SK-N-SH (cell line): ENCODE measurements at regions not wholly inside any gene's neighbourhood (a gene's known extent, or its start where the extent isn't known, plus 50 kb on each side); places are given as distances from the start of the nearest gene placed in this dataset.

Experiments
- EZH2phosphoT487 ChIP-seq: fragments of 200-600 bp; sonication (generic); IDR thresholded peaks from 2 replicates; pipeline ENCODE4 v1.6.1; 2017; ENCODE audit warnings: low read depth, mixed run types, mild to moderate bottlenecking, antibody characterized with exemption, moderate library complexity, borderline replicate concordance
- FOXJ3 ChIP-seq: sonication (generic); formaldehyde crosslinking; IDR thresholded peaks from 2 replicates; pipeline ENCODE4 v1.5.1; 2020; ENCODE audit warnings: mild to moderate bottlenecking, missing genetic modification reagents
- FOXM1 ChIP-seq: IDR thresholded peaks from 2 replicates; pipeline ENCODE4 v1.4.0; 2012; ENCODE audit warnings: low read depth, mild to moderate bottlenecking
- GABPA ChIP-seq: IDR thresholded peaks from 2 replicates; pipeline ENCODE4 v1.4.0; 2012; ENCODE audit warnings: low read depth, mild to moderate bottlenecking
- POLR2AphosphoS5 ChIP-seq: IDR thresholded peaks from 2 replicates; pipeline ENCODE4 v1.6.1; 2012; ENCODE audit warnings: low read depth, low read length
- TAF1 ChIP-seq: IDR thresholded peaks from 2 replicates; pipeline ENCODE4 v1.6.1; 2012; ENCODE audit warnings: low read depth, mild to moderate bottlenecking, low read length, moderate library complexity, borderline replicate concordance
- TF ChIP-seq, protein P1 (sequence below): fragments of 200-600 bp; sonication (generic); IDR thresholded peaks from 2 replicates; pipeline ENCODE4 v1.6.1; 2017; ENCODE audit warnings: antibody characterized with exemption, mild to moderate bottlenecking, moderate library complexity
- TF ChIP-seq, protein P2 (sequence below): IDR thresholded peaks from 2 replicates; pipeline ENCODE4 v1.6.1; 2012; ENCODE audit warnings: mild to moderate bottlenecking, low read depth, low read length, moderate library complexity
- TF ChIP-seq, protein P3 (sequence below): IDR thresholded peaks from 2 replicates; pipeline ENCODE4; 2012

DNA sequence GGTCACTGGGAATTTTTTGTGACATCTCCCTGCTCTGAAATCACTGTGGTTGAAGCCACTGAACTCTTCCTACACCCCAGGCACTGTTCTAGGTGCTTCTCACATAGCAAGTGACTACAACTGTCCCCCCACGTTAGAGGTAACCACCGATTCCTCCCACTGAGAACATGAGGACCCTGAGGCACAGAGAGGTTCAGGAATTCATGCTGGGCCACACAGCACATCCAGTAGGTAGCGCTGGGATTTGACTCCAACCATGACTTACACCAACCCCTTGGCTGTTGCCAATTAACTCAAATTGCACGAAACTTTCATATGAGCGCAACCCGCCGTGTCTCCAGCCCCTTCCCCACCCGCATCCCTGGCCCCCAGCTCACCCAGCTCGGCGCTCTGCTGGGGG, 105.2 kb downstream of the RFLNA start:
- TF ChIP-seq EZH2phosphoT487 (no peak), FOXM1 (no peak), FOXJ3 (CRISPR knock-in tag) (no peak), GABPA (no peak), TAF1 (no peak), POLR2AphosphoS5 (no peak)
- TF ChIP-seq, protein P1, sequence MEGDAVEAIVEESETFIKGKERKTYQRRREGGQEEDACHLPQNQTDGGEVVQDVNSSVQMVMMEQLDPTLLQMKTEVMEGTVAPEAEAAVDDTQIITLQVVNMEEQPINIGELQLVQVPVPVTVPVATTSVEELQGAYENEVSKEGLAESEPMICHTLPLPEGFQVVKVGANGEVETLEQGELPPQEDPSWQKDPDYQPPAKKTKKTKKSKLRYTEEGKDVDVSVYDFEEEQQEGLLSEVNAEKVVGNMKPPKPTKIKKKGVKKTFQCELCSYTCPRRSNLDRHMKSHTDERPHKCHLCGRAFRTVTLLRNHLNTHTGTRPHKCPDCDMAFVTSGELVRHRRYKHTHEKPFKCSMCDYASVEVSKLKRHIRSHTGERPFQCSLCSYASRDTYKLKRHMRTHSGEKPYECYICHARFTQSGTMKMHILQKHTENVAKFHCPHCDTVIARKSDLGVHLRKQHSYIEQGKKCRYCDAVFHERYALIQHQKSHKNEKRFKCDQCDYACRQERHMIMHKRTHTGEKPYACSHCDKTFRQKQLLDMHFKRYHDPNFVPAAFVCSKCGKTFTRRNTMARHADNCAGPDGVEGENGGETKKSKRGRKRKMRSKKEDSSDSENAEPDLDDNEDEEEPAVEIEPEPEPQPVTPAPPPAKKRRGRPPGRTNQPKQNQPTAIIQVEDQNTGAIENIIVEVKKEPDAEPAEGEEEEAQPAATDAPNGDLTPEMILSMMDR = no peak
- TF ChIP-seq, protein P2, sequence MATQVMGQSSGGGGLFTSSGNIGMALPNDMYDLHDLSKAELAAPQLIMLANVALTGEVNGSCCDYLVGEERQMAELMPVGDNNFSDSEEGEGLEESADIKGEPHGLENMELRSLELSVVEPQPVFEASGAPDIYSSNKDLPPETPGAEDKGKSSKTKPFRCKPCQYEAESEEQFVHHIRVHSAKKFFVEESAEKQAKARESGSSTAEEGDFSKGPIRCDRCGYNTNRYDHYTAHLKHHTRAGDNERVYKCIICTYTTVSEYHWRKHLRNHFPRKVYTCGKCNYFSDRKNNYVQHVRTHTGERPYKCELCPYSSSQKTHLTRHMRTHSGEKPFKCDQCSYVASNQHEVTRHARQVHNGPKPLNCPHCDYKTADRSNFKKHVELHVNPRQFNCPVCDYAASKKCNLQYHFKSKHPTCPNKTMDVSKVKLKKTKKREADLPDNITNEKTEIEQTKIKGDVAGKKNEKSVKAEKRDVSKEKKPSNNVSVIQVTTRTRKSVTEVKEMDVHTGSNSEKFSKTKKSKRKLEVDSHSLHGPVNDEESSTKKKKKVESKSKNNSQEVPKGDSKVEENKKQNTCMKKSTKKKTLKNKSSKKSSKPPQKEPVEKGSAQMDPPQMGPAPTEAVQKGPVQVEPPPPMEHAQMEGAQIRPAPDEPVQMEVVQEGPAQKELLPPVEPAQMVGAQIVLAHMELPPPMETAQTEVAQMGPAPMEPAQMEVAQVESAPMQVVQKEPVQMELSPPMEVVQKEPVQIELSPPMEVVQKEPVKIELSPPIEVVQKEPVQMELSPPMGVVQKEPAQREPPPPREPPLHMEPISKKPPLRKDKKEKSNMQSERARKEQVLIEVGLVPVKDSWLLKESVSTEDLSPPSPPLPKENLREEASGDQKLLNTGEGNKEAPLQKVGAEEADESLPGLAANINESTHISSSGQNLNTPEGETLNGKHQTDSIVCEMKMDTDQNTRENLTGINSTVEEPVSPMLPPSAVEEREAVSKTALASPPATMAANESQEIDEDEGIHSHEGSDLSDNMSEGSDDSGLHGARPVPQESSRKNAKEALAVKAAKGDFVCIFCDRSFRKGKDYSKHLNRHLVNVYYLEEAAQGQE = no peak
- TF ChIP-seq, protein P3, sequence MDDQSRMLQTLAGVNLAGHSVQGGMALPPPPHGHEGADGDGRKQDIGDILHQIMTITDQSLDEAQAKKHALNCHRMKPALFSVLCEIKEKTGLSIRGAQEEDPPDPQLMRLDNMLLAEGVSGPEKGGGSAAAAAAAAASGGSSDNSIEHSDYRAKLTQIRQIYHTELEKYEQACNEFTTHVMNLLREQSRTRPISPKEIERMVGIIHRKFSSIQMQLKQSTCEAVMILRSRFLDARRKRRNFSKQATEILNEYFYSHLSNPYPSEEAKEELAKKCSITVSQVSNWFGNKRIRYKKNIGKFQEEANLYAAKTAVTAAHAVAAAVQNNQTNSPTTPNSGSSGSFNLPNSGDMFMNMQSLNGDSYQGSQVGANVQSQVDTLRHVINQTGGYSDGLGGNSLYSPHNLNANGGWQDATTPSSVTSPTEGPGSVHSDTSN = no peak
